OCI-LY7 (cell line): ENCODE measurements at regions not wholly inside any gene's neighbourhood (a gene's known extent, or its start where the extent isn't known, plus 50 kb on each side); places are given as distances from the start of the nearest gene placed in this dataset.

Source experiments
- BruUV-seq: library from RNA; stranded (reverse); fragments of 400-500 nt; replicated peaks from 2 replicates; lab custom pipeline; 2021; lab: Mats Ljungman, UMichigan
- CTCF ChIA-PET: fragments of 300-600 bp; sonication (Branson Sonifier 250); formaldehyde crosslinking; loops from one replicate; lab custom pipeline; 2022; ENCODE audit warnings: antibody characterized with exemption; ENCODE audit not compliant: unreplicated experiment; lab: Charles Lee
- POLR2A ChIA-PET: fragments of 300-600 bp; sonication (Branson Sonifier 250); formaldehyde crosslinking; loops from one replicate; lab custom pipeline; 2022; ENCODE audit warnings: antibody characterized with exemption; lab: Charles Lee
- DNase-seq: peaks from one replicate; pipeline ENCODE4 v3.0.0-alpha.2; 2015; ENCODE audit warnings: low spot score
- H2AFZ ChIP-seq: fragments of 200-600 bp; sonication (generic), shearing (Covaris generic); 2 replicates; pipeline ENCODE4 v1.6.1; 2014; ENCODE audit warnings: mild to moderate bottlenecking, antibody characterized with exemption, low read length, moderate library complexity
- H3K27ac ChIP-seq: fragments of 200-600 bp; sonication (generic); 2 replicates; pipeline ENCODE4 v1.5.1; 2014; ENCODE audit warnings: mixed run types, low read depth, mild to moderate bottlenecking, moderate library complexity, low read length, inconsistent platforms; ENCODE audit not compliant: poor library complexity, severe bottlenecking
- H3K36me3 ChIP-seq: fragments of 200-600 bp; sonication (generic); 2 replicates; pipeline ENCODE4 v1.6.1; 2014; ENCODE audit warnings: mild to moderate bottlenecking, antibody characterized with exemption, low read length, moderate library complexity, mixed read lengths; ENCODE audit not compliant: insufficient read depth
- H3K4me1 ChIP-seq: fragments of 200-600 bp; sonication (generic); 2 replicates; pipeline ENCODE4 v1.5.1; 2014; ENCODE audit warnings: mild to moderate bottlenecking, low read length; ENCODE audit not compliant: insufficient read depth, poor library complexity, severe bottlenecking
- H3K4me2 ChIP-seq: fragments of 200-600 bp; sonication (generic); 2 replicates; pipeline ENCODE4 v1.6.1; 2014; ENCODE audit warnings: mild to moderate bottlenecking, low read length
- H3K4me3 ChIP-seq: fragments of 200-600 bp; sonication (generic); 2 replicates; pipeline ENCODE4 v1.5.1; 2014; ENCODE audit warnings: mild to moderate bottlenecking, low read depth, low read length; ENCODE audit not compliant: poor library complexity, severe bottlenecking
- H3K79me2 ChIP-seq: fragments of 200-600 bp; sonication (generic); 2 replicates; pipeline ENCODE4 v1.6.1; 2016; ENCODE audit warnings: low read depth, mild to moderate bottlenecking, low read length, moderate library complexity, mixed read lengths; ENCODE audit not compliant: insufficient read depth
- H3K9me2 ChIP-seq: fragments of 200-600 bp; sonication (generic); 2 replicates; pipeline ENCODE4 v1.6.1; 2016; ENCODE audit warnings: mild to moderate bottlenecking, low read length, mixed read lengths; ENCODE audit not compliant: insufficient read depth
- H3K9me3 ChIP-seq: fragments of 200-600 bp; sonication (generic); 2 replicates; pipeline ENCODE4 v1.6.1; 2014; ENCODE audit warnings: mild to moderate bottlenecking, mixed run types, low read length, mixed read lengths
- H4K20me1 ChIP-seq: fragments of 200-600 bp; sonication (generic); 2 replicates; pipeline ENCODE4 v1.6.1; 2014; ENCODE audit warnings: mild to moderate bottlenecking, antibody characterized with exemption, low read length, moderate library complexity, mixed read lengths; ENCODE audit not compliant: insufficient read depth
- CTCF ChIP-seq: fragments of 200-600 bp; sonication (generic); conservative IDR thresholded peaks from 2 replicates; pipeline ENCODE4 v1.5.1; 2014; ENCODE audit warnings: mild to moderate bottlenecking, antibody characterized with exemption, low read length, moderate library complexity, mixed read lengths
- EZH2phosphoT487 ChIP-seq: fragments of 200-600 bp; sonication (generic); IDR thresholded peaks from 2 replicates; pipeline ENCODE4 v1.6.1; 2018; ENCODE audit warnings: low read depth, borderline replicate concordance, mild to moderate bottlenecking, mixed run types, antibody characterized with exemption, low read length, moderate library complexity, mixed read lengths
- intact Hi-C: fragments of 100-400 bp; cut with micrococcal nuclease; formaldehyde crosslinking; loops from one replicate; pipeline ENCODE4 v1.10.0; 2022; ENCODE audit not compliant: unreplicated experiment

GRCh38 chr7:136325578-136325977, 348.4 kb upstream of the MTPN start:
- DNase-seq, result no peak
- ChIA-PET POLR2A (interaction anchor here (0.6 to 1.6 kb wide), 4 partner anchors 8 to 79 kb away, joined by 3 to 11 read pairs (median 6); no protein-coding TSS in a partner anchor), CTCF (no interaction called here)
- no peaks in the 10 kb centered on the region for H3K9me2 ChIP-seq
- no TSS peak for BruUV-seq
- TF ChIP-seq CTCF (no peak), EZH2phosphoT487 (no peak)
- no peak overlapping the region for H3K4me2 ChIP-seq
- H2AFZ ChIP-seq, result no peak overlapping the region
- H3K4me3 ChIP-seq, result no peak overlapping the region
- peaks cover 19% of the 10 kb centered on the region; the same call in 1 of the 2 replicates for H3K36me3 ChIP-seq
- no peaks in the 10 kb centered on the region for H3K79me2 ChIP-seq
- H4K20me1 ChIP-seq, result no peaks in the 10 kb centered on the region
- H3K4me1 ChIP-seq, result no peaks in the 10 kb centered on the region
- intact Hi-C loops, result no loop called here
- H3K9me3 ChIP-seq, result peaks cover 20% of the 10 kb centered on the region
- no peak overlapping the region for H3K27ac ChIP-seq

- H3K9me3 ChIP-seq, result peaks cover 20% of the 10 kb centered on the region
- BruUV-seq, result no TSS peak
- TF ChIP-seq EZH2phosphoT487 (no peak), CTCF (no peak)
- POLR2A ChIA-PET, result interaction anchor here (0.6 to 0.8 kb wide), 2 partner anchors 20 to 79 kb away, joined by 3 to 6 read pairs; no protein-coding TSS in a partner anchor
- intact Hi-C loops, result no loop called here
- H3K4me2 ChIP-seq, result no peak overlapping the region
- DNase-seq, result no peak
- no peaks in the 10 kb centered on the region for H4K20me1 ChIP-seq
- CTCF ChIA-PET, result no interaction called here
- H3K4me1 ChIP-seq, result no peaks in the 10 kb centered on the region
- H3K79me2 ChIP-seq, result no peaks in the 10 kb centered on the region
- no peaks in the 10 kb centered on the region for H3K9me2 ChIP-seq
- H3K27ac ChIP-seq, result no peak overlapping the region
- H3K4me3 ChIP-seq, result no peak overlapping the region
- peaks cover 19% of the 10 kb centered on the region; the same call in 1 of the 2 replicates for H3K36me3 ChIP-seq
- H2AFZ ChIP-seq, result no peak overlapping the region
These were observed 347.9 kb upstream of the MTPN start for GRCh38 chr7:136325027-136325426.

GRCh38 chr7:136324073-136324704, 347.0 kb upstream of the MTPN start:
- Histone ChIP-seq H3K4me1 (no peaks in the 10 kb centered on the region), H3K9me3 (peaks cover 23% of the 10 kb centered on the region), H3K27ac (no peak overlapping the region), H2AFZ (peak overlapping the region; percentile 13; the same call in 1 of the 2 replicates), H3K4me2 (no peak overlapping the region), H4K20me1 (no peaks in the 10 kb centered on the region), H3K36me3 (peaks cover 19% of the 10 kb centered on the region; the same call in 1 of the 2 replicates), H3K9me2 (no peaks in the 10 kb centered on the region), H3K4me3 (no peak overlapping the region), H3K79me2 (no peaks in the 10 kb centered on the region)
- BruUV-seq, result no TSS peak
- CTCF ChIA-PET, result no interaction called here
- intact Hi-C loops, result no loop called here
- no peak for DNase-seq
- POLR2A ChIA-PET, result interaction anchor here (0.6 to 1.7 kb wide), 3 partner anchors 8 to 923 kb away, joined by 3 read pairs; no protein-coding TSS in a partner anchor
- TF ChIP-seq CTCF, result no peak
- TF ChIP-seq EZH2phosphoT487, result no peak
